SK-N-SH (cell line): ENCODE measurements at regions not wholly inside any gene's neighbourhood (a gene's known extent, or its start where the extent isn't known, plus 50 kb on each side); places are given as distances from the start of the nearest gene placed in this dataset.

Source experiments
- CTCF ChIA-PET: fragments of 300-600, 350-600 bp; formaldehyde crosslinking; extraction: SDS; loops from one replicate; lab custom pipeline; 2021; lab: Yijun Ruan, JAX
- POLR2A ChIA-PET: fragments of 350-600 bp; sonication (Branson Sonifier 250); formaldehyde crosslinking; extraction: SDS; loops from one replicate; lab custom pipeline; 2020; ENCODE audit warnings: antibody characterized with exemption, inconsistent platforms; lab: Yijun Ruan, JAX
- DNase-seq: peaks from one replicate; pipeline ENCODE4 v3.0.0; 2012
- H2AFZ ChIP-seq: fragments of 200-600 bp; sonication (generic); 2 replicates; pipeline ENCODE4 v1.8.1; 2016; ENCODE audit warnings: antibody characterized with exemption, mild to moderate bottlenecking, low read depth
- H3F3A ChIP-seq: fragments of 200-600 bp; sonication (generic); replicated peaks from 2 replicates; pipeline ENCODE3; 2016; ENCODE audit warnings: antibody characterized with exemption, mild to moderate bottlenecking; ENCODE audit not compliant: insufficient read depth
- H3K27ac ChIP-seq, 2 experiments: fragments of 200-500 bp in 1 of 2; fragments of 200-600 bp in 1 of 2; sonication (Bioruptor generic) in 1 of 2; sonication (generic), shearing (Covaris generic) in 1 of 2; 2 replicates each; pipeline versions ENCODE4 v1.5.1 to v1.6.1; 2014 to 2016; ENCODE audit warnings: low read depth in 2 of 2, inconsistent platforms in 1 of 2, low read length in 1 of 2, mild to moderate bottlenecking in 1 of 2, mixed read lengths in 1 of 2
- H3K27me3 ChIP-seq: fragments of 200-600 bp; sonication (generic), shearing (Covaris generic); 2 replicates; pipeline ENCODE4 v1.6.1; 2016; ENCODE audit warnings: mixed run types; ENCODE audit not compliant: insufficient read depth
- H3K36me3 ChIP-seq, 2 experiments: fragments of 200-500 bp in 1 of 2; fragments of 200-600 bp in 1 of 2; sonication (Bioruptor generic) in 1 of 2; sonication (generic) in 1 of 2; replicated peaks in 1 of 2; 2 replicates each; pipeline versions ENCODE3 to v1.5.1; 2014 to 2016; ENCODE audit warnings: low read length in 1 of 2, mild to moderate bottlenecking in 1 of 2; ENCODE audit not compliant: insufficient read depth in 2 of 2, control insufficient read depth in 1 of 2
- H3K4me1 ChIP-seq, 2 experiments: fragments of 200-500 bp in 1 of 2; fragments of 200-600 bp in 1 of 2; sonication (Bioruptor generic) in 1 of 2; sonication (generic), shearing (Covaris generic) in 1 of 2; 2 replicates each; pipeline versions ENCODE4 v1.5.1 to v1.6.1; 2014 to 2016; ENCODE audit warnings: low read depth in 1 of 2, low read length in 1 of 2, mixed run types in 1 of 2; ENCODE audit not compliant: insufficient read depth in 2 of 2, control insufficient read depth in 1 of 2
- H3K4me2 ChIP-seq: fragments of 200-600 bp; sonication (generic), shearing (Covaris generic); 2 replicates; pipeline ENCODE4 v1.6.1; 2017; ENCODE audit warnings: mixed run types
- H3K4me3 ChIP-seq, 2 experiments: fragments of 200-500 bp in 1 of 2; fragments of 200-600 bp in 1 of 2; sonication (Bioruptor generic) in 1 of 2; sonication (generic), shearing (Covaris generic) in 1 of 2; 2 replicates each; pipeline versions ENCODE4 v1.5.1 to v1.8.1; 2014 to 2016; ENCODE audit warnings: low read depth in 2 of 2, inconsistent platforms in 1 of 2, low read length in 1 of 2, mild to moderate bottlenecking in 1 of 2, mixed read lengths in 1 of 2, moderate library complexity in 1 of 2
- H3K79me2 ChIP-seq: fragments of 200-600 bp; sonication (generic); 2 replicates; pipeline ENCODE4 v1.8.1; 2017; ENCODE audit warnings: mild to moderate bottlenecking; ENCODE audit not compliant: insufficient read depth
- H3K9ac ChIP-seq: fragments of 200-600 bp; sonication (generic); 2 replicates; pipeline ENCODE4 v1.6.1; 2017; ENCODE audit warnings: mixed run types
- H3K9me2 ChIP-seq: fragments of 200-600 bp; sonication (generic); 2 replicates; pipeline ENCODE4 v1.6.1; 2017; ENCODE audit warnings: mixed run types
- H3K9me3 ChIP-seq: fragments of 200-600 bp; sonication (generic); 2 replicates; pipeline ENCODE4 v1.6.1; 2017; ENCODE audit warnings: mixed run types, mild to moderate bottlenecking, moderate library complexity
- H4K20me1 ChIP-seq: fragments of 200-600 bp; sonication (generic); 2 replicates; pipeline ENCODE4 v1.6.1; 2017; ENCODE audit warnings: mild to moderate bottlenecking, mixed run types; ENCODE audit not compliant: insufficient read depth
- CHD2 ChIP-seq: fragments of 150-350 bp; IDR thresholded peaks from 2 replicates; pipeline ENCODE4 v1.6.1; 2018; ENCODE audit warnings: low read length; ENCODE audit not compliant: partially characterized antibody
- FOSL2 ChIP-seq: IDR thresholded peaks from 2 replicates; pipeline ENCODE4 v1.4.0; 2012; ENCODE audit warnings: low read depth, mild to moderate bottlenecking, moderate library complexity, borderline replicate concordance
- JUND ChIP-seq: IDR thresholded peaks from 2 replicates; pipeline ENCODE4 v1.4.0; 2012
- MEF2A ChIP-seq: IDR thresholded peaks from 2 replicates; pipeline ENCODE4 v1.4.0; 2012; ENCODE audit warnings: low read depth, borderline replicate concordance
- MXI1 ChIP-seq: IDR thresholded peaks from 2 replicates; pipeline ENCODE4 v1.6.1; 2012; ENCODE audit warnings: mild to moderate bottlenecking, low read depth, low read length, improper control_type of control experiment
- NFIC ChIP-seq: IDR thresholded peaks from 2 replicates; pipeline ENCODE4 v1.4.0; 2012; ENCODE audit warnings: borderline replicate concordance
- RFX5 ChIP-seq: IDR thresholded peaks from 2 replicates; pipeline ENCODE4 v1.6.1; 2012; ENCODE audit warnings: mild to moderate bottlenecking, improper control_type of control experiment, low read length
- RXRA ChIP-seq: IDR thresholded peaks from 2 replicates; pipeline ENCODE4 v1.4.0; 2012; ENCODE audit warnings: low read depth, mild to moderate bottlenecking, borderline replicate concordance
- SIN3A ChIP-seq: IDR thresholded peaks from 2 replicates; pipeline ENCODE4 v1.6.1; 2012; ENCODE audit warnings: low read depth, mild to moderate bottlenecking, low read length, moderate library complexity, borderline replicate concordance
- SMC3 ChIP-seq: IDR thresholded peaks from 2 replicates; pipeline ENCODE4 v1.6.1; 2012; ENCODE audit warnings: low read depth, low read length, improper control_type of control experiment
- TAF1 ChIP-seq: IDR thresholded peaks from 2 replicates; pipeline ENCODE4 v1.6.1; 2012; ENCODE audit warnings: low read depth, mild to moderate bottlenecking, low read length, moderate library complexity, borderline replicate concordance
- TCF12 ChIP-seq: IDR thresholded peaks from 2 replicates; pipeline ENCODE4 v1.4.0; 2012
- TEAD4 ChIP-seq: IDR thresholded peaks from 2 replicates; pipeline ENCODE4 v1.4.0; 2012; ENCODE audit warnings: mild to moderate bottlenecking, borderline replicate concordance; ENCODE audit not compliant: insufficient read depth
- YY1 ChIP-seq: IDR thresholded peaks from 2 replicates; pipeline ENCODE4 v1.4.0; 2012; ENCODE audit warnings: low read depth, mild to moderate bottlenecking
- WGBS: methylation state at CpG from one replicate; pipeline ENCODE4 v1.1.6; 2017; ENCODE audit warnings: low lambda C conversion rate; 5-methylcytosine and 5-hydroxymethylcytosine counted together
- TF ChIP-seq, protein P1 (sequence below): IDR thresholded peaks from 2 replicates; pipeline ENCODE4; 2012
- TF ChIP-seq, protein P2 (sequence below): IDR thresholded peaks from 2 replicates; pipeline ENCODE4 v1.4.0; 2012; ENCODE audit warnings: low read depth, borderline replicate concordance
- TF ChIP-seq, protein P3 (sequence below): IDR thresholded peaks from 2 replicates; pipeline ENCODE4 v1.4.0; 2012; ENCODE audit warnings: low read depth, borderline replicate concordance
- TF ChIP-seq, protein P4 (sequence below): fragments of 150-350 bp; IDR thresholded peaks from 2 replicates; pipeline ENCODE4 v1.6.1; 2017; ENCODE audit warnings: antibody characterized with exemption, low read length, low read depth, borderline replicate concordance
- TF ChIP-seq, protein P5 (sequence below): IDR thresholded peaks from 2 replicates; pipeline ENCODE4 v1.4.0; 2012; ENCODE audit warnings: low read depth
- TF ChIP-seq, protein P6 (sequence below): IDR thresholded peaks from 2 replicates; pipeline ENCODE4 v1.6.1; 2012; ENCODE audit warnings: mild to moderate bottlenecking, low read depth, low read length, moderate library complexity

DNA sequence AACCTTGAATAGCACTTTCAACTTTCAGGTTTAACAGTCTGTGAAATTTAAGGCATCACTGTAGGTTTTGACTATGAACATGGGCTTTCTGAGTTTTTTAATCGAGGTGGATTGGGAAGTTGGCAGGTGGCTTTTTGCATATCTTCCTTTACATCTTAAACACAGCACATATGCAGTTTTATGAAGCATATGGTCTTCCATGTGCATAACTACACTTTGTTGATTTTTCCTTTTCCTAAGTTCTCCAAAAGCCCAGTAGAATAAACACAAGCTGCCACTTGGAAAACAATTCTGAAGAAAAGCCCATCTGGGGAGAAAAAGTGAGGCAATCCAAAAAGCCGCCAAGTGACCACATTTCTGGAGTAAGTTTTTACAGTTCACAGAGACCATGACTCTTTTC lies 236.5 kb upstream of the IL12B start (continued):
- TF ChIP-seq, protein P1, sequence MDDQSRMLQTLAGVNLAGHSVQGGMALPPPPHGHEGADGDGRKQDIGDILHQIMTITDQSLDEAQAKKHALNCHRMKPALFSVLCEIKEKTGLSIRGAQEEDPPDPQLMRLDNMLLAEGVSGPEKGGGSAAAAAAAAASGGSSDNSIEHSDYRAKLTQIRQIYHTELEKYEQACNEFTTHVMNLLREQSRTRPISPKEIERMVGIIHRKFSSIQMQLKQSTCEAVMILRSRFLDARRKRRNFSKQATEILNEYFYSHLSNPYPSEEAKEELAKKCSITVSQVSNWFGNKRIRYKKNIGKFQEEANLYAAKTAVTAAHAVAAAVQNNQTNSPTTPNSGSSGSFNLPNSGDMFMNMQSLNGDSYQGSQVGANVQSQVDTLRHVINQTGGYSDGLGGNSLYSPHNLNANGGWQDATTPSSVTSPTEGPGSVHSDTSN, result no peak
- TF ChIP-seq TAF1 (no peak), CHD2 (no peak), FOSL2 (no peak)

DNA sequence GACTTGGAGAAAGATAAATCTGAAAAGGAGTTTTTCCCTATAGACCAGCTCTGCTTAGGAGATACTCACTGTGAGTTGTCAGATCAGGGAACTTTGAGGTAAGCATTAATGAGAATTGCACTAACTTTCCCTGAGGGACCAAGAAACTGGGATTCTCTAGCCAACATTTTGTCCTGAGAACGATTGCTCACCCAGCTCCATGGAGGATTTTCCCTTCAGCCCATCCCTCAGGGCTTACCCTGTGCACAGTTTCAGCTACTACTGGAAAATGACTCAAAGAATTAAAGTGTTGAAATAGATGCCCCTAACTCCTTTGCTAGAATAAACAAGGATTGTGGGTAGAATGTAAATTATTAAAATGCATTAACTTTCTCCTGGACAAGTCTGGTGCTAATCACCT lies 237.2 kb upstream of the IL12B start:
- Histone ChIP-seq H3K9me3 (no peaks in the 10 kb centered on the region), H3F3A (no peaks in the 10 kb centered on the region)
- no peak for DNase-seq
- TF ChIP-seq SIN3A, result no peak
- no peak for TF ChIP-seq MXI1
- TF ChIP-seq, protein P2, sequence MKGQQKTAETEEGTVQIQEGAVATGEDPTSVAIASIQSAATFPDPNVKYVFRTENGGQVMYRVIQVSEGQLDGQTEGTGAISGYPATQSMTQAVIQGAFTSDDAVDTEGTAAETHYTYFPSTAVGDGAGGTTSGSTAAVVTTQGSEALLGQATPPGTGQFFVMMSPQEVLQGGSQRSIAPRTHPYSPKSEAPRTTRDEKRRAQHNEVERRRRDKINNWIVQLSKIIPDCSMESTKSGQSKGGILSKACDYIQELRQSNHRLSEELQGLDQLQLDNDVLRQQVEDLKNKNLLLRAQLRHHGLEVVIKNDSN, result no peak
- no peak for TF ChIP-seq SMC3
- TF ChIP-seq, protein P3, sequence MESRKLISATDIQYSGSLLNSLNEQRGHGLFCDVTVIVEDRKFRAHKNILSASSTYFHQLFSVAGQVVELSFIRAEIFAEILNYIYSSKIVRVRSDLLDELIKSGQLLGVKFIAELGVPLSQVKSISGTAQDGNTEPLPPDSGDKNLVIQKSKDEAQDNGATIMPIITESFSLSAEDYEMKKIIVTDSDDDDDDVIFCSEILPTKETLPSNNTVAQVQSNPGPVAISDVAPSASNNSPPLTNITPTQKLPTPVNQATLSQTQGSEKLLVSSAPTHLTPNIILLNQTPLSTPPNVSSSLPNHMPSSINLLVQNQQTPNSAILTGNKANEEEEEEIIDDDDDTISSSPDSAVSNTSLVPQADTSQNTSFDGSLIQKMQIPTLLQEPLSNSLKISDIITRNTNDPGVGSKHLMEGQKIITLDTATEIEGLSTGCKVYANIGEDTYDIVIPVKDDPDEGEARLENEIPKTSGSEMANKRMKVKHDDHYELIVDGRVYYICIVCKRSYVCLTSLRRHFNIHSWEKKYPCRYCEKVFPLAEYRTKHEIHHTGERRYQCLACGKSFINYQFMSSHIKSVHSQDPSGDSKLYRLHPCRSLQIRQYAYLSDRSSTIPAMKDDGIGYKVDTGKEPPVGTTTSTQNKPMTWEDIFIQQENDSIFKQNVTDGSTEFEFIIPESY, result no peak
- TF ChIP-seq CHD2, result no peak
- TF ChIP-seq, protein P4, sequence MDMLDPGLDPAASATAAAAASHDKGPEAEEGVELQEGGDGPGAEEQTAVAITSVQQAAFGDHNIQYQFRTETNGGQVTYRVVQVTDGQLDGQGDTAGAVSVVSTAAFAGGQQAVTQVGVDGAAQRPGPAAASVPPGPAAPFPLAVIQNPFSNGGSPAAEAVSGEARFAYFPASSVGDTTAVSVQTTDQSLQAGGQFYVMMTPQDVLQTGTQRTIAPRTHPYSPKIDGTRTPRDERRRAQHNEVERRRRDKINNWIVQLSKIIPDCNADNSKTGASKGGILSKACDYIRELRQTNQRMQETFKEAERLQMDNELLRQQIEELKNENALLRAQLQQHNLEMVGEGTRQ, result no peak
- no peak for TF ChIP-seq JUND
- TF ChIP-seq NFIC, result no peak
- no peak for TF ChIP-seq TEAD4
- TF ChIP-seq, protein P5, sequence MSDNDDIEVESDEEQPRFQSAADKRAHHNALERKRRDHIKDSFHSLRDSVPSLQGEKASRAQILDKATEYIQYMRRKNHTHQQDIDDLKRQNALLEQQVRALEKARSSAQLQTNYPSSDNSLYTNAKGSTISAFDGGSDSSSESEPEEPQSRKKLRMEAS, result no peak
- TF ChIP-seq, protein P1, result no peak
- no peak for TF ChIP-seq MEF2A
- no peak for TF ChIP-seq RXRA
- TF ChIP-seq RFX5, result no peak
- TF ChIP-seq, protein P6, sequence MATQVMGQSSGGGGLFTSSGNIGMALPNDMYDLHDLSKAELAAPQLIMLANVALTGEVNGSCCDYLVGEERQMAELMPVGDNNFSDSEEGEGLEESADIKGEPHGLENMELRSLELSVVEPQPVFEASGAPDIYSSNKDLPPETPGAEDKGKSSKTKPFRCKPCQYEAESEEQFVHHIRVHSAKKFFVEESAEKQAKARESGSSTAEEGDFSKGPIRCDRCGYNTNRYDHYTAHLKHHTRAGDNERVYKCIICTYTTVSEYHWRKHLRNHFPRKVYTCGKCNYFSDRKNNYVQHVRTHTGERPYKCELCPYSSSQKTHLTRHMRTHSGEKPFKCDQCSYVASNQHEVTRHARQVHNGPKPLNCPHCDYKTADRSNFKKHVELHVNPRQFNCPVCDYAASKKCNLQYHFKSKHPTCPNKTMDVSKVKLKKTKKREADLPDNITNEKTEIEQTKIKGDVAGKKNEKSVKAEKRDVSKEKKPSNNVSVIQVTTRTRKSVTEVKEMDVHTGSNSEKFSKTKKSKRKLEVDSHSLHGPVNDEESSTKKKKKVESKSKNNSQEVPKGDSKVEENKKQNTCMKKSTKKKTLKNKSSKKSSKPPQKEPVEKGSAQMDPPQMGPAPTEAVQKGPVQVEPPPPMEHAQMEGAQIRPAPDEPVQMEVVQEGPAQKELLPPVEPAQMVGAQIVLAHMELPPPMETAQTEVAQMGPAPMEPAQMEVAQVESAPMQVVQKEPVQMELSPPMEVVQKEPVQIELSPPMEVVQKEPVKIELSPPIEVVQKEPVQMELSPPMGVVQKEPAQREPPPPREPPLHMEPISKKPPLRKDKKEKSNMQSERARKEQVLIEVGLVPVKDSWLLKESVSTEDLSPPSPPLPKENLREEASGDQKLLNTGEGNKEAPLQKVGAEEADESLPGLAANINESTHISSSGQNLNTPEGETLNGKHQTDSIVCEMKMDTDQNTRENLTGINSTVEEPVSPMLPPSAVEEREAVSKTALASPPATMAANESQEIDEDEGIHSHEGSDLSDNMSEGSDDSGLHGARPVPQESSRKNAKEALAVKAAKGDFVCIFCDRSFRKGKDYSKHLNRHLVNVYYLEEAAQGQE, result no peak
- TF ChIP-seq YY1, result no peak
- no peak for TF ChIP-seq FOSL2
- no peak for TF ChIP-seq TCF12
- TF ChIP-seq, all 33 proteins: peak for 0
- Histone ChIP-seq H3K9me2 (no peaks in the 10 kb centered on the region), H3K79me2 (no peaks in the 10 kb centered on the region), H2AFZ (no peak overlapping the region; the same call in 1 of the 2 replicates), H3K27me3 (no peaks in the 10 kb centered on the region), H3K36me3 (no peaks in the 10 kb centered on the region), H4K20me1 (no peaks in the 10 kb centered on the region), H3K4me2 (no peak overlapping the region), H3K4me3 (no peak overlapping the region), H3K9ac (no peak overlapping the region), H3K4me1 (no peaks in the 10 kb centered on the region), H3K27ac (no peak overlapping the region)
- WGBS, result 27% methylated on average over 1 of the region's 1 CpG
- ChIA-PET POLR2A (no interaction called here), CTCF (no interaction called here)
